COLO829 (cell line): ENCODE measurements at regions not wholly inside any gene's neighbourhood (a gene's known extent, or its start where the extent isn't known, plus 50 kb on each side); places are given as distances from the start of the nearest gene placed in this dataset.

Source experiments
- DNase-seq: peaks from one replicate; pipeline ENCODE4 v3.0.0; 2012; ENCODE audit warnings: low spot score

DNA sequence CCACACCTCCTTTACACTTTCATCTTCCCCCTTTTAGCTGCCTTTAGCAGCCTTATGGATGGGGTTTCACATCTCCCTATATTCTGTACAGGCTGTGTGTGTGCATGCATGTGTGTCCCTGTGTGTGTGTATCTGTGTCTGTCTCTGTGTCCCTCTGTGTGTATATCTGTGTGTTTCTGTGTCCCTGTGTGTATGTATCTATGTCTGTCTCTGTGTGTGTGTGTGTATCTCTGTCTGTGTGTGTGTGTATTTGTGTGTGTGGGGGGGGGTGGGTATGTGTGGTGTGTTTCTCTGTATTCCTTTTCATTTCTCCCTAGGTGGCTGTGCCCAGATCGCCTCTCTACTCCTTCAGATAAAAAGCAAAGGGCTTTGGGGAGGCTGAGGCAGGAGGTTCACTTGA lies 52.2 kb upstream of the CD83 start:
- no peak for DNase-seq

DNA sequence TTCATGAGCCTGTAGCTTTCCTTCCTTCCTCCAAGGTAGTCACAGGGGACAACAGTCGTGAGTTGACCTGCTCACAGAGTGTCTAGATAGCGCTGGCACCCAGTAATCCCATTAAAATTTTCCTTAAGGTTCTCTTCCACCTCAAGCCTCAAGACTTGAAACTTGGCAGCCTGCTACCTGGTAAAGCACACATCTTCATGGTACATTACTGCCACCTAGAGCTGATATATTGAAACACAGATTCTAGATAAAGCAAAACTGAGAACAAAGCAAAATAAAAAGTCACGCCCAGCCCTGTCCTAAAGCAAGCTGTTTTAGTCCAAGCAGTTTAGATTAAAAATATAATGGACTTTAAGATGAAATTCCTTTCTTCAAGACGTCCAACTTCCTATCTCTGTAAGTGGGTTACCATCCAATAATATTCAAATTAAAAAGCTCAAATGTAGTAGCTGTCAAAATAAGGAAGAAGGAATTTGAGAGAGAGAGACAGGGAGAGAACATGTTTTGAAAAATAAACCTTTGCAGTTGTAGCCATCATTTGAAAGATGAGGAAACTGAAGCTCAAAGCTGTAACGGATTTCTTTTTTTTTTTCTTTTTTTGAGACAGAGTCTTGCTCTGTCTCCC lies 50.7 kb upstream of the CD83 start:
- DNase-seq, result peak; percentile 84

DNA sequence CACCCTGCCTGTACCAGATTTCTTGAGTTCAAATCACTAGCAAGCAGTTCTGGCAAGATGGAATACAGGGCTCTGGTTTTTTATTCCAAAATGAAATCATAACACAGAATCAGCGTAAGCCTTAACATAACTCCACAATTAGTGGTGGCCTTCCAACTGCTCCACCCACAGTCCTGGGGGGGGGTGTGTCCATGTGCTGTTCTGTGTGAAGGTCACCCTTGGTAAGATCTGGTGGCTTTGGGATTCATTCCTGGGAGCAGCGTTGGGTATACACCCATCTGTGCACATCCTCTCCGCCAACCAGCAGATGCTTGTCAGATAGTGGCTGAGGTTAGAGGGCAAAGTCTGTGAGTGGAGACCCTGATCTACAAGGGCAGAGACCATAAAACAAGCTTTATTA lies 49.9 kb upstream of the CD83 start:
- no peak for DNase-seq
